SKM-1 treated with dmso at 0.1 percent for 144 hours (cell line): ENCODE measurements at regions not wholly inside any gene's neighbourhood (a gene's known extent, or its start where the extent isn't known, plus 50 kb on each side); places are given as distances from the start of the nearest gene placed in this dataset.
"Not testable (repeated sequence)": the region's sequence is repeated elsewhere in the genome, so short reads cannot be mapped to it uniquely, and the experiment has no call there.

Experiments
- DNase-seq: peaks from one replicate; lab custom pipeline; 2025; ENCODE audit not compliant: unreplicated experiment; lab: John Stamatoyannopoulos, UW

GRCh38 chr7:106747804-106748203 is 86.8 kb upstream of the CCDC71L start:
- DNase-seq, result no peak

- DNase-seq, result no peak
Measured at GRCh38 chr7:106749165-106749564, 88.2 kb upstream of the CCDC71L start.

- DNase-seq, result no peak
Measured at GRCh38 chr7:106750773-106751172, 89.8 kb upstream of the CCDC71L start.

DNA sequence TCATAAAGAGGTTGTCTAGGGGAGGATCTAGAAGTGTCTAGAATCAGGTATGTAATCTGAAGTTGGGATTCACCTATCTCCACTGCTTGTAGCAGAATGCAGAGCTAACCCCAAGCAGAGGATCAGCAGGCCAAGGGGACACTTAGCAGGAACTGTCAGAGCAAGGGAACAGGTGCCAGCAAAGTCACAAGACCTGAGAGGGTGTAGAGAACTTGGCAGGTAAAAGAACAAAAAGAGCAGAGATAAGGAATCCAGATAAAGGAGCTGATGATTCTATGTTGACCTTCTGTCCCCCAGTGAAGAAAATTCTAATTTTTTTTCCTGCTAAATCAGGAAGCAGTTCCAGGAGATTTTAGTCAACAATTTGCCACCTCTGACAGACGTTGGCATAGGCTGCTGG is 91.4 kb upstream of the CCDC71L start:
- no peak for DNase-seq

DNA sequence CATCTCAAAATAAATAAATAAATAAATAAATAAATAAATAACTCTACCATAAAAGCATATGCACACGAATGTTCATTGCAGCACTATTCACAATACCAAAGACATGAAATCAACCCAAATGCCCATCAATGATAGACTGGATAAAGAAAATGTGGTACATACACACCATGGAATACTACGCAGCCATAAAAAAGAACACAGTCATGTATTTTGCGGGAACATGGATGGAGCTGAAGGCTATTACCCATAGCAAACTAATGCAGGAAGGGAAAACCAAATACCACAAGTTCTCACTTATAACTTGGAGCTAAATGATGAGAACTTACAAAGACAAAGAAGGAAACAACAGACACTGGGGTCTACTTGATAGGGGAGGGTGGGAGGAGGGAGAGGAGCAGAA is 94.1 kb upstream of the CCDC71L start:
- DNase-seq, result not testable (repeated sequence)

DNA sequence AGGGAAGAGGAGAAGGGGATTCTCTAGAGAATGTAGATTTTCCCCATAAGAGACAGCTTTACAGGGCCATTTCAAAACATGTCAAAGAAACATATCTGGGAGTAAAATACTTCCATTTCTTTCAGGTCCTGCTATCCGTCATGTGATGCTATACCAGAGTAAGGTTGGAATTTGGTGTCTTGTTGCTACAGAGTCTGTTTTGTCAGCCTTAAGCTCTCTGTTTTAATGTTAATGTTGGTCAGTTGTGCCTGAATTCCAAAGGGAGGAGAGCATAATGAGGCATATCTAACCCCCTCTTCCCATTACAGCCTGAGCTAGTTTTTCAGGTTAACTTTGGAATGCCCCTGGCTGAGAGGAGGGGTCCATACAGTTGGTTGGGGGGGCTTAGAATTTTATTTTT is 94.7 kb upstream of the CCDC71L start:
- no peak for DNase-seq

DNA sequence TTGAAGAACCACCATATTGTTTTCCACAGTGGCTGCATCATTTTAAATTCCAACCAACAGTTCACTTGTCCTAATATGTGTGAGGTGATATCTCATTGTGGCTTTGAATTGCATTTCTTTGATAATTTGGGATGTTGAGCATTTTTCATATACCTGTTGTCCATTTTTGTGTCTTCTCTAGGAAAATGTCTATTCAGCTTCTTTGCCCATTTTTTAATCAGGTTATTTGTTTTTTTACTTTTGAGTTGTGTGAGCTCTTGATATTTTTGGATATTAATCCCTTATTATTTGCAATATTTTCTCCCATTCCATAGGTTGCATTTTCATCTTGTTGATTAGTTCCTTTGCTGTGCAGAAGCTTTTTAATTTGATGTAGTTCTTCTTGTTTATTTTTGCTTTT is 95.1 kb upstream of the CCDC71L start:
- no peak for DNase-seq

DNA sequence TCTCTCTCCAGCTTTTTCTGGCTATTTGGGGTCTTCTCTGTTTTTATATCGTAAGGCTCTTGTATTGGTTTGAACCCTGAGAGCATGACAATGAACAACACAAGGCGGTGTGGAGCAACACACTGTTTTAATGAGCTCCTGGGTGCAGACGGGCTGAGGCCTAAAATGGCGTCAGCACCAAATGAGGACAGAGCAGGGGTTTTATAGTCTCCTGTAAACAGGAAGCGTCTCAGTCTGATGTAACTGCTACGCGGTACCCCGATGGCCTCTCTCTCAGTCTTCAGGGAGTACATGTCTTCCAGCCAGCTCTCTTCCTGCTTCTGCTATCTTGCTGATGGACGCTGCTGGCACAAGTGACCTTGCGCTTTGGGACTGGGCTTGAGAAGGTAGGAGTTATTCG is 95.9 kb upstream of the CCDC71L start:
- no peak for DNase-seq

- no peak for DNase-seq
Measured at GRCh38 chr7:106757846-106758245, 96.9 kb upstream of the CCDC71L start.

- DNase-seq, result not testable (repeated sequence)
Measured at GRCh38 chr7:106762845-106763244, 101.9 kb upstream of the CCDC71L start.

- no peak for DNase-seq
Measured at GRCh38 chr7:106763717-106764116, 101.4 kb upstream of the PIK3CG start.

DNA sequence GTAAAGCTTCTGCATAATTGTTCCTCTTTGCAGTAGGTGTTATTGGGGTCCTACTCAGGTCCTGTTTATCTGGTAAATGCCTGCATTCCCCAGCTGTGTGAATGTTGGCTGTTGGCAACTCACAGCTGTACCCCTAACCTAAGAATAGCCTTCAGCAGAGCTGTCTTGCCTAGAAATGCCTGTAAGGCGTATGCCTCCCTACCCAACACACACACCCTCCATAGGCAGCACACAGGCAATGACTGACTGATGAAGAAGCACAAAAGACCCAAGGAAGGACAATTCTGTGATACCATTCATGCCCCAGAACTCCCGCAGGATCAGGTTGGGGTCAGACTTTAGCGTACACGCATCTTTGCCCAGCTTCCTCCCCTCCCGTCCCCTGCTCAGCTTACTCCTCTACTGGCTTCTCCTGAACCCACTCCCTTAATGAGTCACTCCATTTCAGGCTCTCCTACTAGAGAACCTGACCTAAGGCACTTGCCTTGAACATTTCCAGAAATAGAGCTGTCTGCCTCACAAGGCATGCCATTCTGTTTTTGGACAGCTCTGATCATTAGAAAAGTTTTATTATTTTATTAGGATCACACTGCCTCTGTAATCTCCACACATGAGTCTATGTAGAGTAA is 99.2 kb upstream of the PIK3CG start:
- DNase-seq, result no peak

- DNase-seq, result no peak
Measured at GRCh38 chr7:106766551-106766950, 98.5 kb upstream of the PIK3CG start.

DNA sequence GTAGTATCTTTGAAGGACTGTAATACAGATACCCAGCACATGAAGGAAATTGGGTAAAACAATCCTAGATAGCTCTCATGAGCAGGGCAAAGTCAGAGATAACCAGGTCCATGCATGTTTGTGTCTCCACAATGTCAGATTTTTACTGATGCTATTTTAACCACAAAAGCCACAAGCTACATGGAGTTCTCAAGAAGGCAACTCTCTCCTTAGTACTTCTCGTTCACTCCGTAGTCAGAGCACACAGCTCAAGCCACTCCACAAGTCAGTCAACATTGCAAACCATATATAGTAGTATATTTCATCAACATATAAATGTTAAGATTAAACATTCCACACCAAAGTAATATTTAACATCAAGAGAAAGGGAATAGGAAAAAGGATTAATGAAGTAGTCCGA is 98.0 kb upstream of the PIK3CG start:
- DNase-seq, result no peak

DNA sequence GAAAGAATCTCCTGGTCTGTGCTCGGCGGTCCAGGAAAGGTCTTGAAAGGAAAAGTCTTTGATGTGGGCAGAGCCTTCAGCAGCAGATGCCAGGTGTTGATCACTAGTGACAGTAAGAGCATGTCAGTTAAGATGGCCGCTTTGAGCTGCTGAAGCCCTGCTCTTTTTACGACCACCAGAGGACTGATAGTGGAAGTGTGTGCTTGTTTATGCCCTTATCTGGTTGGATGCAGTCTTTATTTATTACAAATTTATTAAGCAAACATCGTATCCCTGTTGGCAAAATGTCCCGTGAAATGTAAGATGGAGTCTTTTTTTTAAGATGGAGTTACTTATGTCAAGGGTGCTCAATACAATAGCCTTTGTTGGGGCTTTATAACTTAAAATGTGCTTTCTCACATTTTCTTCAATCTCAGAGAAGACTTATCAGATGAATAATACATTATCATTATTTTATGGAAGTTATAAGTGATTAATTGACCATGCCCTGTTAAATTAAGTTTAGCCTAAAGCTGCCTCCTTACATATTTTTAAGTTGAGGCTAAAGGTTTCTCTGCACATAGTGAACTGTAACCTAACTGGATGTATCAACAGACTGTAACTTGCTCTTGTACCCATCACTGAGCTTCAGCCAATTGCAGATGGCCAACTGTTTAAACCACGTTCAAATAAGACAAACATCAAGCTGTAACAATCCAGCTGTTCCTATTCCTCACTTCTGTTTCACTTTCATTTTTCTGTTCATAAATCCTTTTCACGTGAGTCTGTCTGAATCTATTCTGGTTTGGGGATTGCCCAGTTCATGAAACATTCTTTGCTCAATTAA is 97.4 kb upstream of the PIK3CG start:
- no peak for DNase-seq

DNA sequence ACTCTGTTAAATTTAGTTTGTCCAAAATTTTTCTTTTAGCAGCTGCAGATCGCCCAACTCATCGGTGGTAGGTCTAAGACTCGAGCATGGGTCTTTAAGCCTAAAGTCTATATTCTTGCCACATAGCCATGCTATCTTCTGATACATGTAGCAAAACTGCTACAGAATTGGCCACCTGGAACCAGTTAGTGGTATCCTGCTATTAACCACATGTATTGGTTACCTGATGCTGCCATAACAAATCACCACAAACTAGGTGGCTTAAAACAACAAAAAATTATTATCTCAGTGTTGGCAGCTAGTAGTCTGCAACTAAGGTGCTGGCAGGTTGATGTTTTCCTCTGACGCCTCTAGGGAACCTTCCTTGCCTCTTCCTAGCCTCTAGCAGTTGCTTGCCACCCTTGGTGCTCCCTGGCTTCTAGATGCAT is 96.7 kb upstream of the PIK3CG start:
- DNase-seq, result no peak

DNA sequence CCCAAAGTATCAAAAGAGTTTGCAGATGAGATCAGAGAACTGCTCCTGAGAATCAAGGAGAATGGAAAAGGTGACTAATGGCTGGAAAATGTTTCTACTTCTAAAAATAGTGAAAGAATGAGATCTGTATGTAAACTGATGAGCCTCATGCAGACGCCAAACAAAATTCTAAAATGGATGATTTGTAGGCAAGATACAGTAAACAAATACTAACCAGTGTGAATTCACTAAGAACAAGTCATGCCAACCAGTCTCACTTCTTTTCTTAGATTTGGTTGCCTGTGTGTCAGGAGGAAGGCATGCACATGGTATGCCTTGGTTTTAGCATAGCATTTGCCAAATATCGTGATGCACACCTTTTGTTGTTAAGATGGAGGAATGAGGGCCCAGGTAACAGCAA is 94.9 kb upstream of the PIK3CG start:
- no peak for DNase-seq

DNA sequence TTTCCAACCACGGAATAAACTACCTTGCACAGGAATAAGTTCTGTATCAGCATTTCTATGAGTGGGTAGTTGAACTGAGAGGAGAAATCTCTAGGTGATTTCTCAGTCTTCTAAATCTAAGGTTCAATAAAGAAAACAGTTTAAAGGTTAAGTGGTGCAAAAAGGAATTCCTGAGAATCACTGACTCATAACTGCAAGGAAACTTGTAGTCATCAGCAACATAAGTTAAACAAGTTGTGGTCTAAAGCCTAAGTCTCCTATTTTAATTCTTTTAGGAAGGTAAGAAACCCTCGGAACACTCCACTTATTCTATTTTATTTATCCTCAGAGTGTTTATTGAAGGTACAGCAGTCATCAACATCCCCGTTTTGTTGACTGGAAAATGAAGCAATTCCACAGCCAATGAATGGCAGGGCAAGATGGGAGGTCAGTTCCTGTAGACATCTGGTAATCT is 92.4 kb upstream of the PIK3CG start:
- DNase-seq, result no peak

DNA sequence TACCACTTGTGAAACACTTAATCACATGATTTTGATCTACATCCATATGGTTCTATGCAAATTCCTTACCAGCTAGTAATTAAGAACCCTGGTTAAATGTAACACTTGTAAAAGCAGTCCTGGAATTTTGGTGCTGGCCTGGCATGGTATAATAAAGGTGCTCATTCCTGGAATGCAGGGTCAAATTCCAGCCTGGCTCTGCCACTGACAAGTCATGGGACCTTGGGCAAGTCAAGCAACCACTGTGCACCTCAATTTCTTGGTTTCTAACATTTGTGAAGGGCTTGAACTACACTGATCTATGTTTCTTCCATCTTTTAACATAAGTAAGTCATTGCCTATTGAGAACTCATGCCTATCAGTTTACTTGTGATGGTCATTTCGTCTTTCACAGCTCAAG is 91.9 kb upstream of the PIK3CG start:
- DNase-seq, result no peak

DNA sequence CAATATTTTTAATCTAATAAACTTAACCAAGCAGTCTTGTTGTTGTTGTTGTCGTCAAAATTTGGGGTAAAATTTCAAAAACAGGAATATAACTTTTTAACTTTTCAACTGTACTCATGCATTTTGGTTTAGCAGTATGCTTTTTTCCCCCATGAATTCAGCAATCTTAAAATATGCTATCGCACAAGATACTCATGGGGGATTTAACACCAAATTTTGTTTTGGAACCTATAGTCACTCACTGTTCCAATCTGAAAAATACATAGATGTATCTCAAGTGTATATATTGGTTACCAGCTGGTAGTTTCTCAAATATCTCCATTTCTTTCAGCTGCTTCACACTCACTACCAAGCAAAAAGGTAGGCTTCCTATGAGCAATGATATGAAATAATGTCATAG is 91.4 kb upstream of the PIK3CG start:
- DNase-seq, result no peak

DNA sequence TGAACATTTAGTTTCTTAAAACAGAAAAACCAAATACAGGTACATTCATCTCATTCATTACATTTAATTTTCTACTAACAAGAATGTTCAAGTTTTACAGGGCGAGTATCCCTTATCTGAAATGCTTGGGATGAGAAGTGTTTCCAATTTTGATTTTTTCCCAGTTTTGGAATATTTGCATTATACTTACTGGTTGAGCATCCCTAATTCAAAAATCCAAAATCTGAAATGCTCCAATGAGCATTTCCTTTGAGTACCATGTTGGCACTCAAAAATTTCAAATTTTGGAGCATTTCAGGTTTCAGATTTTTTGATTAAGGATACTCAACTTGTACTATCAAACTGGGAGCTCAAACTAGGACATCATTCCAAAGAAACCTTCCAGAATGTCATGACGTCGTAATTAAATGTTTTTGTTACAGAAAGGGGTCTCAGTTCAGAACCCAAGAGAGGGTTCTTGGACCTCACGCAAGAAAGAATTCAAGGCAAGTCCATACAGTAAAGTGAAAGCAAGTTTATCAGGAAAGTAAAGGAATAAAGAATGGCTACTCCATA is 90.8 kb upstream of the PIK3CG start:
- no peak for DNase-seq
